ENCODE measurements at regions not wholly inside any gene's neighbourhood (a gene's known extent, or its start where the extent isn't known, plus 50 kb on each side); places are given as distances from the start of the nearest gene placed in this dataset.

- Histone ChIP-seq H3K4me3 (ENCODE audit: low read depth in 1 of 3, low read length in 3 of 3) (no peak overlapping the region), H3K4me1 (ENCODE audit: control insufficient read depth in 4 of 4, insufficient read depth in 4 of 4, low read length in 3 of 4) (no peaks in the 10 kb centered on the region), H3K9ac (ENCODE audit: low read depth in 1 of 2, low read length in 2 of 2) (no peak overlapping the region), H3K9me3 (ENCODE audit: control insufficient read depth in 4 of 4, low read length in 3 of 4) (no peaks in the 10 kb centered on the region), H3K36me3 (ENCODE audit: control insufficient read depth in 4 of 4, insufficient read depth in 3 of 4, low read depth in 1 of 4, low read length in 3 of 4) (no peaks in the 10 kb centered on the region), H3K27me3 (ENCODE audit: control insufficient read depth in 4 of 4, insufficient read depth in 4 of 4, low read length in 3 of 4) (peaks cover 0 to 5% (median 0%) of the 10 kb centered on the region in 4 donors), H3K27ac (ENCODE audit: low read depth in 1 of 2, low read length in 2 of 2) (no peak overlapping the region)
- no peak for TF ChIP-seq SP1 (IDR thresholded peaks at IDR 0.05)
- no peak for TF ChIP-seq ATF3 (IDR thresholded peaks at IDR 0.05)
- no peak for TF ChIP-seq RXRA (IDR thresholded peaks at IDR 0.05)
- TF ChIP-seq FOXA1 (IDR thresholded peaks at IDR 0.05) = no peak
- no peak for TF ChIP-seq NR2F2 (IDR thresholded peaks at IDR 0.05)
- TF ChIP-seq MAX (IDR thresholded peaks at IDR 0.05) = no peak
- no peak for TF ChIP-seq ZBTB33 (IDR thresholded peaks at IDR 0.05)
- no peak for TF ChIP-seq HNF4G (IDR thresholded peaks at IDR 0.05)
- no peak for DNase-seq (ENCODE audit: low spot score)
- WGBS = 74% methylated on average over 9 of the region's 9 CpGs
These were observed 352.8 kb upstream of the SEMA6D start for GRCh38 chr15:47364230-47365141.

- Histone ChIP-seq H3K27me3 (ENCODE audit: control insufficient read depth in 4 of 4, insufficient read depth in 4 of 4, low read length in 3 of 4) (peaks cover 0 to 5% (median 0%) of the 10 kb centered on the region in 4 donors), H3K36me3 (ENCODE audit: control insufficient read depth in 4 of 4, insufficient read depth in 3 of 4, low read depth in 1 of 4, low read length in 3 of 4) (no peaks in the 10 kb centered on the region), H3K27ac (ENCODE audit: low read depth in 1 of 2, low read length in 2 of 2) (no peak overlapping the region), H3K9ac (ENCODE audit: low read depth in 1 of 2, low read length in 2 of 2) (no peak overlapping the region), H3K4me3 (ENCODE audit: low read depth in 1 of 3, low read length in 3 of 3) (no peak overlapping the region), H3K4me1 (ENCODE audit: control insufficient read depth in 4 of 4, insufficient read depth in 4 of 4, low read length in 3 of 4) (no peaks in the 10 kb centered on the region), H3K9me3 (ENCODE audit: control insufficient read depth in 4 of 4, low read length in 3 of 4) (no peaks in the 10 kb centered on the region)
- no peak for TF ChIP-seq EGR1 (IDR thresholded peaks at IDR 0.05; ENCODE audit: low read depth in 2 of 2)
- no peak for TF ChIP-seq HNF4G (IDR thresholded peaks at IDR 0.05)
- no peak for TF ChIP-seq CTCF (IDR thresholded peaks at IDR 0.05; ENCODE audit: low read depth, low read length, missing input control)
- TF ChIP-seq JUND (IDR thresholded peaks at IDR 0.05) = no peak
- TF ChIP-seq FOXA2 (IDR thresholded peaks at IDR 0.05) = no peak
- TF ChIP-seq FOXA1 (IDR thresholded peaks at IDR 0.05) = no peak
- no peak for TF ChIP-seq ZBTB33 (IDR thresholded peaks at IDR 0.05)
- no peak for TF ChIP-seq MAX (IDR thresholded peaks at IDR 0.05)
- no peak for TF ChIP-seq NR2F2 (IDR thresholded peaks at IDR 0.05)
- 56% methylated on average over 2 of the region's 2 CpGs for WGBS
- DNase-seq (ENCODE audit: low spot score) = no peak
These were observed 350.4 kb upstream of the SEMA6D start for GRCh38 chr15:47366884-47367283.
